Stimulated activated CD8-positive, alpha-beta memory T cell treated with anti-CD3 and anti-CD28 coated beads, Interleukin-15, amount 100 ng/mL, for 48 hours (primary cell): ENCODE measurements at regions not wholly inside any gene's neighbourhood (a gene's known extent, or its start where the extent isn't known, plus 50 kb on each side); places are given as distances from the start of the nearest gene placed in this dataset.
A peak's percentile ranks its signal among the peaks of the same experiment; 100 is the strongest.

Source experiments
- DNase-seq, 2 donors: peaks; one replicate each; pipeline ENCODE4 v3.0.0-alpha.2; 2020; ENCODE audit warnings: low read depth in 2 of 2

DNA sequence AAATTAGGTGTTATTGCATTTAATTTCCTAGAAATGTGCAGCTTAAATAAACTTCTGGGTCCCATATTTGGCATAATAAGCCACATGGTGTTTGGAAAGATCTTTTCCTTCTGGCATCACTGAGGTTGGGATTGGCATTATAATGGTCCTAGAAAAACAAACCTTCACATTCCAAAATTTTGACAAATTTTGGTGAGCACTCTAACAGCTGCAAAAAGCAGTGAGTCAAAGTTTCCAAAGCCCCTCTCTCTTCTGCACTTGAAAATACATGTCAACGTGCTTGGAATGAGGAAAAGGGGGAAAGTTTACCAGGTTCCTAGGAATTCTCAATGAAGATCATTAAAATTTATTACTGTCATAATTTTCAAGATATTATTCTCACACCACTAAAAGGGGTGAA is 77.8 kb upstream of the STK17B start:
- DNase-seq, result no peak

DNA sequence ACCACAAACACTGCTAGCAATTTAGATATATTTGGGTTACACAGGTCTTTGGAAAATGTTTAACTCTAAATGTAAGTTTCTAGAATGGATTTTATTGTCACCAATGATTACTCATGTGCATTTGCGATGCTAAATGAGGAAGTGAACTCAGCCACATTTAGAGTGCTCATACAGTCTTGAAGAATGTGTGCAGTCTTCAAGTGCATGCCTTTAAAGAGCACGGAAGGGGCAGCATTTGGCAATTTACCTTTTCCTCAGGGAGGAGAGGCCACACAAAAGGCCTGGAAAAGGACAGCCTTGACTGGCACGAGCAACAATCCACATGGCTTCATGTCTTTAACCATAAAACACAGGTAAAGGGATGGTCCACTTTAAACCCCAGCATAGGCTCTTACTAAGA is 78.5 kb upstream of the STK17B start:
- DNase-seq, result no peak

DNA sequence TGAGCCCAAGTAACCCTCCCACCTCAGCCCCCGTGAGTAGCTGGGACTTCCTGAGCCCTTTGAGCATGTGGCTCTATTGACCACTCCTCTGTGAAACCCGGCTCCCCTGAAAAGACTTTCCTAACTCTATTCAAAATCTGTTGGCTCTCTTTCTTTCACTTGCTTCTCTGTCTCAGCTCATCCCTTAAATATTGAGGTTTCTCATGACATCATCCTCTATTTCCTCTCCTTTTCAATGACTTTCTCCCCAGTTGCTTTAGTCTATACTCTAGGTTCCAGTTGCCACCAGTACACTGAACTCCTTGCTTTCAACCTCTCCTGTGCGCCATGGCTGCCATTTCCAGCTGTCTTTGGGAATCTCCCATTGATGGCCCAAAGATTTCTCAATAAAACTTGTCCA is 79.8 kb upstream of the STK17B start:
- DNase-seq, result no peak

DNA sequence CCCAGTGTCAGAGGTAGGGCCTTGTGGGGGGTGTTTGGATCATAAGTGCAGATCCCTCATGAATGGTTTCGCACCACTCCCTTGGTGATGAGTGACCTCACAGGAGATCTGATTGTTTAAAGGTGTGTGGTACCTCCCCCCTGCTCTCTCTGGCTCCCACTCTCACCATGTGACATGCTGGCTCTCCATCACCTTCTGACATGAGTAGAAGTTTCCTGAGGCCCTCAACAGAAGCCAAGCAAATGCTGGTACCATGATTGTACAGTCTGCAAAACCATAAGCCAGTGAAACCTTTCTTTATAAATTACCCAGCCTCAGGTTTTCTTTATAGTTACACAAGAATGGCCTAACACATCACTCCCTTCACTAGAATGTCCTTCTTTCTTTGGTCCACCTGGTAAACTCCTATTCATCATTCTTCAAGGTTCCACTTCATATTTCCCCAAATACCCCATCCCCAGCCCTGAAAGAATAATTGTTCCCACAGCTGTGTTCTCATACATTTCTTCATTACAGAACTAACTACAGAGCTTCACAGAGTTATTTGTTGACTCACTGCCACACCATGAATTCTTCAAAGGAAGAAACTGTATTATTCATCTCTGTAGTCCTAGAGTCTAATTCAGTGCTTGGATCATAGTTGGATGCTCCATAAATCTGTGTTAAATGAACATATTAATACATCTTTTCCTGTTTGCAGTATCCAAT is 81.2 kb upstream of the STK17B start:
- DNase-seq, result no peak

DNA sequence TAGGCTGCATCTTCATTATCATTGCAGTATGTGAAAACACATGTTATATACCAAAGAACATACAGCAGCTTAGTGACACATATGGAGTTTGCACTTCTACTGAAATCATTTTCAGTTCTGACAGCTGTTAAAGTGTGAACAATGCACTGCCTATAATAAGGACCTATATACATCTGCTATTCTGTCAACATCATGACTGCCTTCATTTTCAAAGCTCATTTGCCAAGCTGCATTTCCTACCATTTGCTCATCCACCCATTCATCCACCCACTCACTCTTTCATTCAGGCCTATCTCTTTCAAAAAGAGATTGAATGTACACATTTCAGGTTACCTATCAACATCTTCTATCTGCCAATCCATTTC is 81.7 kb upstream of the STK17B start:
- no peak for DNase-seq

DNA sequence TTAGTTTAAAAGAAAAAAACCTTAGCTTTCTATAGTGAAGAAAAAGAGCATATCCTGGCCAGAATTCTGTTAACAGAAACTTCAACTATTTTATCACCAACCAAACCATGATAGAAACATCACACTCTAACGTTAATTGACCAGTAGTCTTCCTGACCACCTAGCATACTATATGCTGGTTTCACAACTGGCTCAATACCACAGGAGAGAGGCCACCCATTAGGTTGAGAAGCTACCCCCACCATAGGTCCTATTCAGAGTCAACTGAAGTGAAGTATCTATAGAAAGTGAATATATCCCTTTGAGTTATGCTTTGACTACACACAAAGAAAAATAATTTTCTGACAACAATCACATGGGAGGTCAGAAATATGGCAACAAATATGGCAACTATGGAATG is 85.2 kb upstream of the STK17B start:
- DNase-seq, result no peak

DNA sequence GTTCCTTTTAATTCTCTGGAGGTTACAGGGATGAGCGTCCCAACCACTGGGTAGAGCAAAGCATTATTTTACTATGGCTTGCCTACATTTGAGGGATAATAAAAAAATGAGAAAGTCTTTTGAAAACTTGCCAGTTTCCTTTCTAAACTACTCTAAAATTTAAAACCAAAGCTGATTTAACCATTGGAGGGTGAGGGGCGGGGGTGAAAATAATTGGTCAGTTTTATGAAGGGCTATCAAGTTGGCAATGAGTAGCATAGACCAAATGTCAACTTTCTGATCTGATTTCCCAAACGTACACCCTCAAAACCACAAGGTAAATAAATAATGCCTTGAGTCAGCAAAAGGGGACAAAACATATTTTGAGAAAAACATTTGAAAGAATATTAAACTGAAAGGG is 85.7 kb upstream of the STK17B start:
- no peak for DNase-seq

DNA sequence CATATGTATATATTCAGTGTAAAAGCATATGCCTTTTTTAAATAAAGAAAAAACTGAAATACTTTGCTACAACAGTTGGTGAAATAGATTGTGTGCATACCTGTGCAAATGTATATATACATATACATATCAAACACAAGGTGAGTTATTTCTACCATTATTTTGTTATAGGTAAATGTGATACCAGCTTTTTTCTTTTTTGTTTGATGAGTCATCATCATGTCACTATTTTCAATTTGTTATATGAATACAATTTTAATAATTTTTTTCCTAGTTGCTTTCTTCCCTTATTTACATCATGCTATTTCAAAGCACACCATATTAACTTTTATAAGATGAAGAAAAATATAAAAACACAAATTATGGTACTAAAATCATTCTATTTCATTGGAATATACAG is 87.0 kb upstream of the STK17B start:
- no peak for DNase-seq

DNA sequence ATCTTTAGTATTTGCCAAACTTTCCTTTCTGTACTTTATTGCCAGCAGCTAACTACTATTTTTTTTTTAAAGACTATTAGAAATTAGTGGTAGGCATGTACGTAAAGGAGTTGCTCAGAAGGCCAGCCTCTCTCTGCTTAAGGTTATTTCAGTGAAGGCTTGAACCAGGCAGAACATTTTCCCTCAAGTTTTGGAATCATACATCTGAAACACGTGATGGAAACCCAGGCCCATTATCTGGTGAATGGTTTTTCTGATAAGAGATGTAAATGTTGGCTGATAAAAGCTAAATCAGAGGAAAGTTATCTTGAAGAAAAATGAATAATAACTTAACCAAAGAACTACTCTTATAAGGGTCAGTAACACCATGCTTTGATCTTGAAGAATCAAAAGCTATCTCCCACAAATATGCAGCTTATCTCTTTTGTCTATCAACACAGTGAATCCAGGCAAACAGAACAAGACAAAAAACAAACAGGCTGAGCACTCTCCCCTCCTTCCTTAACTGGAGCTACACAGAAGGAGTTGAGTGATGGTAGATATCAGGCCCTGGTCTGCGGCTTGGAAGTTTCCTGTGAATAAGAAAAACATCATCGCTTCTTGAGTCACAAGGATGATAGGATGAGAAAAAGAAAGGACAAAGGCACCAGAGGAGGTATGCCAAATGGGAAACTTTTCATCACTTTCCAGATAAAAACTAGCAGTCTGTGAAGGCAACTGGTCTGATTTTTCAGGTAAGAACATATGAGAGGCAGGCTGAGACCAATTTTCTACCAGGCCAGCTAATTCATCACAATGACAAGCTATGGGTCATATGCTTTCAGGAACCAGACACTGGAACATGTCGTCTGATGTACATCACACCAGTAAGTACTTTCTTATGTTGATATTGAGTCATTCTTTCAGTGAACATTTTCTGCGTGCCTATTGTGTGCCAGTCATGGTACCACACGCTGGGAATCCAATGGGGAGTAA is 88.4 kb upstream of the STK17B start:
- peak in 1 of 2 donors; percentile 41 for DNase-seq

DNA sequence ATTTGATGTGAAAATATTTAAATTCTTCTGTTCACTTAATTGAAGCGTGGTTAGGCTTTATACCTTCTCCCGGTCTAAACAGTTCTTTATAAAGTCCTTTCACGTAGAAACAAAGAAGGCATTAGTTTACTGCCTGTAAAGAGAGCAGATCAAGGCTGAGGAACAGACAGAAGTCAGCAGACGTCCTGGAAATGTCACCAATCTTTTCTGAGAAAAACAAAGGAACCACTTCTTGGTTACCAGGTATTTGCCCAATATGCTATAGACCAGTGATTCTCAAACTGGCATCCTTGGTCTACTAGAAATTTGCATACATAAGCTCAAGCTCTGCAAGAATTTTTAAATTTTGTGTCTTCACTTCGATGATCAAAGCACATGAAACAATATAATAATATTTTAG is 89.2 kb upstream of the STK17B start:
- DNase-seq, result no peak

DNA sequence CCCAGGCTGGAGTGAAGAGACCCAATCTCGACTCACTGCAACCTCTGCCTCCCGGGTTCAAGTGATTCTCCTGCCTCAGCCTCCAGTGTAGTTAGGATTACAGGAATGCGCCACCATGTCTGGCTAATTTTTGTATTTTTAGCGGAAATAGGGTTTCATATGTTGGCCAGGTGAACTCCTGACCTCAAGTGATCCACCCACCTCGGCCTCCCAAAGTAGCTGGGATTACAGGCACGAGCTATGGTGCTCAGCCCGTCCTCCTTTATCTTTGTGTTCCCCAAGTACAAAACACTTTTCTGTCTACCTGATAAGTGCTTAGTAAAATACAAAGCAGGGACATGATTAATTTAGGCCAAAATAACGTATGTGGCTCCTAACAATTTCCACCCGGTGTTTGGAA is 91.2 kb upstream of the STK17B start:
- DNase-seq, result no peak

DNA sequence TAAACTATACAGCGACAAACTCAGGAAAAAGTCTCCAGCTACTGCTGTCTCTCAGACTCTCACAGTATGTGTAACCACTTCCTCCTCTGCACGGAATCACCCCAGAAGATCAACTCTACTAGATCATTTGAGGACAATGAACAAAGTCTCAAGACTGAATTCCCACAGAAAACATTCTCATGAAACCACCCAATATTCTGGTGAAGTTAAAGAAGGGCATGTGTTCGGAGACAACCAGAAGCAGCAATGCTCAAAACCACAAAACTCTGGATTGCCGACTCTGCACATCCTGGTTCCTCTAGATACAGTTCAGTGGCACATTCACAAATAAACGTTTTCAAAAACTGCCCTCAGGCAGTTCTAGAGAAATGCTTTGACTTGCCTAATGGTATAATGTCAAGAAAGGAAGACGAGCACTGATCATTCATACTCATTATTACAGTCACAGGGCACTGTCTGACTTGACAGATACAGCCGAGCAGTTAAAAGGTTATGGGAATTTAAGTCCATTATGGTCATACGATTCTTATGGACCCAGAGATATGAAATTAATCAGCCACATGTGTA is 91.9 kb upstream of the STK17B start:
- no peak for DNase-seq

DNA sequence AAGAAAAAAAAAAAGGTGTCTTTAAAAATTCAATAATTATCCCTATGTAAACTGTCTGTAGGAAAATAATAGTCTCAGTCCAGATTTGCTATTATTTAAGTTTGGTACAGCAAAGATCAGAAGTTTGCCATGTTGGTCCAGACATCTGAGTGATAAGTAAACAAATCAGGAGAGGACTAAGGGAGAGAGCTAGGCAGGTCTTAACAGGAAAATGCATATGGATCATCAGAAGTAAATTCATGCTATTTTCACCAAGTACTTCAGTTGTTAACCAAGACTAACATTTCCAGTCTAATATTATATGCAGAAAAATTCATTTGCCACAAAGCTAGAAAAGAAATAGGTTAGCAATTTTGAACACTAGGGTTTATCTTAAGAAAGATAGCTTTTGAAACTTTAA is 95.0 kb upstream of the STK17B start:
- no peak for DNase-seq

DNA sequence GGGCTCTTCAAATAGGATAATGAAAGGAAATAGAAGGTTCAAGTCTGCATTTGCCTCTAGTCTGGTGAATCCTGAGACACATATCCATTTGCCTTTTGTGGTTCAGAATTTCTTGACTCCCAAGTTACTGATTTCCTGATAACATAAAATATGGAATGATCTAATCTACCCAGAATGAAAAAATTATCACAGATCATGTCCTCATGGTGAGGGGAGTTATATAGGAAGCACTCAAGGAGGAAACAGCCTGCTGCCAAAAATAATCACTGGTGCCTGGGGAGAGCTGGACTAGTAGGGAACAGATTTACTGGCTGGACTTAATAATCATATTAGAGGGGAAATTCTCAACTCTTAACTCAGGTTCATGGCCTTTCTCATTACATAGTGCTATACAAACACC is 95.5 kb upstream of the STK17B start:
- no peak for DNase-seq

DNA sequence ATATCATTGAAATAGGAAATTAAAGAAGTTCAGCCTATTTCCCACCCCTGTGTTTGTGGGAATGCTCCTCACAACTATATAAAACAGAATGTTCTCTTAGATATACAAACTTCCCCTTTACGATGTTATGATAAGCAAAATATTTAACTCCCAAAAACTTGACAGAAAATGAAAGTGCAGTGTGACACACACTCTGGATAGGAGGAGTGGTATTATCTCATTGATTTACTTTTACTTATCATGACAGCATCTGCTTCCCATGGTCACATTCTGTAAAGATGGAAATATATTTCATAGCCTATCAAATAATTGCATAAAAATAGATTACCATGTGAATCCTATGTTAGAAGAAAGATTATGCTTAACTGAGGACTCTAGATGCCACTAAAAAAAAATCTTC is 96.6 kb upstream of the STK17B start:
- DNase-seq, result no peak

DNA sequence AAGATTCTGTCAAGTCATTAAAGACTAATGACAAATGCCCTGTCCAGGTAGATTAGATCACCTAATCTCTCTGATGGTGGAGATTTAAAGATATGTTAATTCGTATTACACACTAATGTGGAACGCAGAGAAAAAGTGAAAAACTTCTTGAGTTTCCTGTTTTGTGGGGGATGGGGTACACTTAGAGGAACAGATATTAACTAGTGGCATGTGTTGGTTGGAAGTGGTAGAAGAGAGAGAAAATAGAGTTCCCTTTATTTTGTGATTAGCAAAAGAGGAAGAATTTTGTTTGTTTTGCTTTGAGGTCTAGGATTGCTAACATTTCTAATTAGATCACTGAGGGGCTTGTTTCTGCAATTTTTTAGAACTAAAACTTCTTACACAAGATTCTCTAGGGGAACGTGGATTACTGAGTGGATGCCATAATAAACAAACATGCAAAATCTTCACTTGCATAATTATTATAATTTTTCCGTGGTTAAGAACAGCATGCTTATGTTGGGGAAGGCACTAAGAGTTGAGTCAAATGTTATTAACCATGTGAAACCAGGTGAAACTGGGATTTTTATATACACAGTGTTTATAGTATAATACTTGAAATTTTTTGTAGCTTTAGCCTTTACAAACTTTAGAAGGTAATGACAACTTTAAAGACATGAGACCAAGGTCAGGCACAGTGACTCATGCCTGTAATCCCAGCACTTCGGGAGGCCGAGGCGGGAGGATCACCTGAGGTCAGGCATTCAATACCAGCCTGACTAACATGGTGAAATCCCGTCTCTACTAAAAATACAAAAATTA is 97.4 kb upstream of the STK17B start:
- no peak for DNase-seq

DNA sequence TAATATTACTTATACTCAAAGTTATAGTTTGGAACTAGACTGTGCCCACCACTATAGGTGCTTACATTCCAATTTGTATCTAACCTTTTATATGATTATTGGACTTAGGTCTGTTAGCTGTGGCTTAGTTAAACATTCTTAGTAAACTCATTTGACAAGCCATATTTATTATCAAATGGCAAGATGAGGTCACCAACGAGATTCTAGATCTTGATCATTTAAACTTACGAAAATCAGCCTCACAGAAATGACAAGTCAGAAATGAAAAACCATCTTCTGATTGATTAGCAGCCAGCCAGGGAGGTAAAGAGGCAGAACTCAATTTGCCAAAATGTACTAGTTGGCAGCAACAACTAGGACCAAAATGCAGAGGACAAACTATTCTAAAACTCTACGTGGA is 100.4 kb upstream of the STK17B start:
- DNase-seq, result no peak

DNA sequence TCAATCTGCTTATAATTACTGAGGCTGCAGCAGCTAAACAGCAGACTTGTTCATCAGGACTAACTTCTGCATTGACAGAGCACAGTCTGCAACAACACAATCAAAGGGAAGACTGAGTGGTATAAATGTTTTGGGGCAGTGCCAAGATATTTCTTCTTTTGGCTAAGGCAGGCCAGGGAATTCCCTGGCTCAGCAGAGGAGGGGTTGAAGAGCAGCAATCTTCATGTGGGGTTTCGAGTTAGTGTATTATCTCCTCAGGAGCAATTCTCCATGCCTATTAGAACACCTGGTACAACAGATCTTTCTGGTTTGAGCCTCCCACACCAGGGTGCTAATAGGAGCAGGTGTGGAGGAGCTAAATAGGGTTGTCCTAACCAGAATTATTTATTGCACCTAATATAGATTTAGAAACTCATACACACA is 103.0 kb upstream of the STK17B start:
- no peak for DNase-seq

DNA sequence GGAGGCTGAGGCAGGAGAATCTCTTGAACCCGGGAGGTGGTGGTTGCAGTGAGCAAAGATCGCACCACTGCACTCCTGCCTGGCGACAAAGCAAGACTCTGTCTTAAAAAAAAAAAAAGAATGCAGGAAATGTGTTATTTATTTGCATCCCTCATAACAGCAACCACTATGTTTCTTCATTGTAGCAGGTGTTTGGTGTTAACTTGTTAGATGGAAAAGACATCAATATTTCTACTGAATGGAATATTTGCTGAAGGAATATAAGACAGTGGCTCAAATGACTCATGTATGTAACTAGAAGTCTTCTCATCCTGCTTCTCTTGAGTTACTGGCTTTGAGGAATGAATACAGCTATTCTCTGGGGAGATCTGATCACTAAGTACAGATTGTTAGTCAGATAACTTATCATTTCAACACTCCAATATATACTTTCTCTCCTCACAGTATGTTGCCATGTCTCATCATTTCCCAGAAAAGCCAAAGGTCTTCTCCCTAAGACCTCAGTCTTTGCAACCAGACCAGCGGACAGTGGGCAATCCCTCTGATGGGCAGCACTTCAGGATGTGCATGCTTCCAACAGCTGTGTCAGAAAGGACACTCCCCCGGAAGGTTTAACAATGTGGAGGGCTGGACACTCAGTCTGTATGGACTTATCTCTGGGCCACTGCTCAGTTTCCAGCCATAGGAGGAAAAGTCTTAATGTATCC is 104.4 kb upstream of the STK17B start:
- no peak for DNase-seq

DNA sequence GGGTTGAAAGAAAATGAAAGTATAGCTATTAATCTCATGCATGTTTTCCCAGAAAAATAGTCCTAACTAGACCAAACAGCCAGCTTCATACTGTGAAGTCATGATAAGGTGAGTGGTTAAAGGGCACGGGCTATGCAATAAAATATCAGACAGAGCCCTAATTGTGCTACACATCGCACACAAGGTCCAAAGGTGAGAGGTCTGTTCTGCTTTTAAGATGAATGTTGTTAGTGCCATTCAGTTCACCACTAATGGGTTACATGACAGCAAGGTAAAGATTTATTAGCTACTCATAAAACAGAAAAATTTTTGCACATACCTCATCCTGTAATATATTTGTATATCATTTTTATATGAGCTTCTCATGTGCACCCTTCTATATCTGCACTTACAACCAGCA is 105.0 kb upstream of the STK17B start:
- DNase-seq, result no peak

DNA sequence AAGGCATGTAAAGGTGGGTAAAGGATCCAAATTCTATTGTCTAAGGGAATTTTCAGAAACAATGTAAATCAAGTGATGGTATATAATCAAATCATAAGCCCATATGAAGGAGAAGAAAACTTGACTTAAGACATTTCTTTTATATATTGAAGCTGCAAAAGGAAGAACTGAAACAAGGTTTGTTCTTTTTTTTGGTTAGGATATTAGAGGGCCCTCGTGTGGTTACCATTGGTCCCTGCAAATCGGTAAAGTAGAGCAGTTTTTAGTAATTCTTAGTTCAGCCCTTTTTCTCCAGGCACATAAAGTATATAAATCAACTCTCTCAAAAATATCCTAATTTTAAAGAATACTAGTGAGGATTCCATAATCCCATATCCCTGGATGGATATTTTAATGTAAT is 105.6 kb upstream of the STK17B start:
- no peak for DNase-seq
